Cerebellar nuclear complex (tissue), 1 donor: ENCODE measurements at regions not wholly inside any gene's neighbourhood (a gene's known extent, or its start where the extent isn't known, plus 50 kb on each side); places are given as distances from the start of the nearest gene placed in this dataset.

ENCODE experiments used
- DNase-seq, 2 experiments: peaks; one replicate each; lab custom pipeline; 2025; lab: John Stamatoyannopoulos, UW

- no peak for DNase-seq
These were observed 368.0 kb downstream of the MFSD1 start for GRCh38 chr3:159169828-159170227.

- DNase-seq, result no peak
These were observed 368.7 kb downstream of the MFSD1 start for GRCh38 chr3:159170436-159171003.

- no peak for DNase-seq
These were observed 369.5 kb downstream of the MFSD1 start for GRCh38 chr3:159171333-159171732.

- no peak for DNase-seq
These were observed 370.6 kb downstream of the MFSD1 start for GRCh38 chr3:159172473-159172872.

GRCh38 chr3:159174715-159175692 is 373.1 kb downstream of the MFSD1 start:
- DNase-seq, result no peak

GRCh38 chr3:159178209-159178897 is 376.5 kb downstream of the MFSD1 start:
- no peak for DNase-seq

- no peak for DNase-seq
These were observed 381.1 kb downstream of the MFSD1 start for GRCh38 chr3:159182961-159183360.

GRCh38 chr3:159185443-159186050 is 383.7 kb downstream of the MFSD1 start:
- DNase-seq, result no peak

GRCh38 chr3:159186581-159186980 is 384.7 kb downstream of the MFSD1 start:
- no peak for DNase-seq

- DNase-seq, result no peak
These were observed 385.4 kb downstream of the MFSD1 start for GRCh38 chr3:159187232-159187631.

GRCh38 chr3:159187706-159188105 is 385.9 kb downstream of the MFSD1 start:
- no peak for DNase-seq

GRCh38 chr3:159189994-159190669 is 388.3 kb downstream of the MFSD1 start:
- no peak for DNase-seq

GRCh38 chr3:159191447-159191846 is 389.6 kb downstream of the MFSD1 start:
- DNase-seq, result no peak

- DNase-seq, result no peak
These were observed 394.5 kb downstream of the MFSD1 start for GRCh38 chr3:159196359-159196758.

GRCh38 chr3:159200176-159200575 is 398.3 kb downstream of the MFSD1 start:
- DNase-seq, result no peak

GRCh38 chr3:159208050-159208449 is 406.2 kb downstream of the MFSD1 start:
- DNase-seq, result no peak

- no peak for DNase-seq
These were observed 407.6 kb downstream of the MFSD1 start for GRCh38 chr3:159209459-159209858.

GRCh38 chr3:159210336-159210735 is 408.5 kb downstream of the MFSD1 start:
- DNase-seq, result no peak

GRCh38 chr3:159216311-159216710 is 414.5 kb downstream of the MFSD1 start:
- DNase-seq, result no peak

GRCh38 chr3:159219231-159219630 is 417.4 kb downstream of the MFSD1 start:
- DNase-seq, result no peak

GRCh38 chr3:159221335-159221734 is 419.5 kb downstream of the MFSD1 start:
- DNase-seq, result no peak
